ENCODE measurements at regions not wholly inside any gene's neighbourhood (a gene's known extent, or its start where the extent isn't known, plus 50 kb on each side); places are given as distances from the start of the nearest gene placed in this dataset.
"Not testable (repeated sequence)": the region's sequence is repeated elsewhere in the genome, so short reads cannot be mapped to it uniquely, and the experiment has no call there.

- TF ChIP-seq POLR2AphosphoS5, POLR2A (IDR thresholded peaks at IDR 0.05; ENCODE audit: low read depth, low read length): not testable (repeated sequence)
Observed at GRCh38 chr16:48668184-48668583, 58.2 kb upstream of the N4BP1 start.

Data from GM12892 (cell line).